ENCODE measurements at regions not wholly inside any gene's neighbourhood (a gene's known extent, or its start where the extent isn't known, plus 50 kb on each side); places are given as distances from the start of the nearest gene placed in this dataset.

GRCh38 chr1:55815745-55816455, 600.7 kb upstream of the USP24 start:
- no peaks in the 10 kb centered on the region for H3K4me1 ChIP-seq
- no peaks in the 10 kb centered on the region for H3K36me3 ChIP-seq
- DNase-seq (ENCODE audit: low spot score): no peak
- Mint-ChIP-seq H3K27ac (no peak overlapping the region), H3K27me3 (ENCODE audit: insufficient read depth, low read depth) (no peaks in the 10 kb centered on the region), H3K4me3 (no peak overlapping the region), H3K4me1 (no peaks in the 10 kb centered on the region), H3K9me3 (no peaks in the 10 kb centered on the region), H3K36me3 (no peaks in the 10 kb centered on the region)
- no peak overlapping the region for H2AFZ ChIP-seq (replicated peaks)
- H3K27ac ChIP-seq: no peak overlapping the region
- TF ChIP-seq CTCF (IDR thresholded peaks at IDR 0.05) (no peak), EZH2 (IDR thresholded peaks at IDR 0.05) (no peak), EZH2phosphoT487 (IDR thresholded peaks at IDR 0.05) (no peak)
- H3K9me3 ChIP-seq (ENCODE audit: low read depth): no peaks in the 10 kb centered on the region
- H3K4me3 ChIP-seq: no peak overlapping the region
- H4K20me1 ChIP-seq (ENCODE audit: low read depth): no peaks in the 10 kb centered on the region
- no peaks in the 10 kb centered on the region for H3K27me3 ChIP-seq
- H3K79me2 ChIP-seq (ENCODE audit: low read depth): no peaks in the 10 kb centered on the region
- H3K9ac ChIP-seq: no peak overlapping the region
- H3K4me2 ChIP-seq: no peak overlapping the region
- no peaks in the 10 kb centered on the region for H3F3A ChIP-seq (ENCODE audit: low read depth)

- DNase-seq (ENCODE audit: low spot score): no peak
- no peaks in the 10 kb centered on the region for H3K9me3 Mint-ChIP-seq
- Histone ChIP-seq H3K9me3 (ENCODE audit: low read depth) (no peaks in the 10 kb centered on the region), H3F3A (ENCODE audit: low read depth) (no peaks in the 10 kb centered on the region), H3K4me2 (no peak overlapping the region), H3K27me3 (no peaks in the 10 kb centered on the region), H3K4me1 (no peaks in the 10 kb centered on the region), H3K79me2 (ENCODE audit: low read depth) (no peaks in the 10 kb centered on the region), H2AFZ (replicated peaks) (no peak overlapping the region), H4K20me1 (ENCODE audit: low read depth) (no peaks in the 10 kb centered on the region), H3K9ac (no peak overlapping the region), H3K36me3 (no peaks in the 10 kb centered on the region), H3K27ac (no peak overlapping the region), H3K4me3 (no peak overlapping the region)
- TF ChIP-seq EZH2 (IDR thresholded peaks at IDR 0.05): no peak
- TF ChIP-seq CTCF (IDR thresholded peaks at IDR 0.05): no peak
- TF ChIP-seq EZH2phosphoT487 (IDR thresholded peaks at IDR 0.05): no peak
- no peaks in the 10 kb centered on the region for H3K4me1 Mint-ChIP-seq
- H3K4me3 Mint-ChIP-seq: no peak overlapping the region
- H3K27ac Mint-ChIP-seq: no peak overlapping the region
- no peaks in the 10 kb centered on the region for H3K36me3 Mint-ChIP-seq
- H3K27me3 Mint-ChIP-seq (ENCODE audit: insufficient read depth, low read depth): no peaks in the 10 kb centered on the region
Measured at GRCh38 chr1:55814967-55815366, 599.8 kb upstream of the USP24 start.

GRCh38 chr1:55813618-55814017, 598.5 kb upstream of the USP24 start:
- Histone ChIP-seq H4K20me1 (ENCODE audit: low read depth) (no peaks in the 10 kb centered on the region), H3K4me2 (no peak overlapping the region), H3K27ac (no peak overlapping the region), H3F3A (ENCODE audit: low read depth) (no peaks in the 10 kb centered on the region), H3K4me1 (no peaks in the 10 kb centered on the region), H3K9ac (no peak overlapping the region), H3K79me2 (ENCODE audit: low read depth) (no peaks in the 10 kb centered on the region), H2AFZ (replicated peaks) (no peak overlapping the region), H3K4me3 (no peak overlapping the region), H3K27me3 (no peaks in the 10 kb centered on the region), H3K9me3 (ENCODE audit: low read depth) (no peaks in the 10 kb centered on the region), H3K36me3 (no peaks in the 10 kb centered on the region)
- H3K4me1 Mint-ChIP-seq: no peaks in the 10 kb centered on the region
- no peak for TF ChIP-seq EZH2 (IDR thresholded peaks at IDR 0.05)
- no peak for TF ChIP-seq EZH2phosphoT487 (IDR thresholded peaks at IDR 0.05)
- TF ChIP-seq CTCF (IDR thresholded peaks at IDR 0.05): no peak
- H3K4me3 Mint-ChIP-seq: no peak overlapping the region
- DNase-seq (ENCODE audit: low spot score): no peak
- H3K36me3 Mint-ChIP-seq: no peaks in the 10 kb centered on the region
- no peak overlapping the region for H3K27ac Mint-ChIP-seq
- no peaks in the 10 kb centered on the region for H3K9me3 Mint-ChIP-seq
- H3K27me3 Mint-ChIP-seq (ENCODE audit: insufficient read depth, low read depth): no peaks in the 10 kb centered on the region

Measured in neural progenitor cell (in vitro differentiated cells).